Coronary artery (tissue), 2 donors: ENCODE measurements at regions not wholly inside any gene's neighbourhood (a gene's known extent, or its start where the extent isn't known, plus 50 kb on each side); places are given as distances from the start of the nearest gene placed in this dataset.

ENCODE experiments used
- DNase-seq: peaks from one replicate; pipeline ENCODE4 v3.0.0-alpha.2; 2017; ENCODE audit warnings: low spot score
- H3K27ac ChIP-seq, 2 donors: fragments of 200-600 bp; sonication (generic); one replicate each; pipeline ENCODE4 v1.5.1; 2016 to 2019
- H3K4me3 ChIP-seq: fragments of 200-600 bp; sonication (generic); 2 replicates; pipeline ENCODE4 v1.5.1; 2016; ENCODE audit warnings: mild to moderate bottlenecking, moderate library complexity
- CTCF ChIP-seq: fragments of 200-600 bp; sonication (generic); IDR thresholded peaks from one replicate; pipeline ENCODE4 v1.5.1; 2019; ENCODE audit warnings: antibody characterized with exemption

- no peak overlapping the region for H3K27ac ChIP-seq
- no peak for DNase-seq
- TF ChIP-seq CTCF: no peak
- H3K4me3 ChIP-seq: no peak overlapping the region
Observed at GRCh38 chr9:28820741-28821140, 1247.5 kb upstream of the C9orf72 start.

- no peak for DNase-seq
- TF ChIP-seq CTCF: no peak
- Histone ChIP-seq H3K27ac (no peak overlapping the region), H3K4me3 (no peak overlapping the region)
Observed at GRCh38 chr9:28821240-28821639, 1248.0 kb upstream of the C9orf72 start.

- Histone ChIP-seq H3K4me3 (no peak overlapping the region), H3K27ac (no peak overlapping the region)
- no peak for TF ChIP-seq CTCF
- no peak for DNase-seq
Observed at GRCh38 chr9:28824432-28824963, 1251.2 kb upstream of the C9orf72 start.

GRCh38 chr9:28832168-28832770, 1259.0 kb upstream of the C9orf72 start:
- no peak overlapping the region for H3K4me3 ChIP-seq
- TF ChIP-seq CTCF: no peak
- H3K27ac ChIP-seq: no peak overlapping the region
- DNase-seq: no peak

- no peak overlapping the region for H3K4me3 ChIP-seq
- TF ChIP-seq CTCF: no peak
- DNase-seq: no peak
- no peak overlapping the region for H3K27ac ChIP-seq
Observed at GRCh38 chr9:28834156-28834555, 1260.9 kb upstream of the C9orf72 start.

GRCh38 chr9:28839778-28840430, 1266.6 kb upstream of the C9orf72 start:
- TF ChIP-seq CTCF: no peak
- H3K4me3 ChIP-seq: no peak overlapping the region
- no peak overlapping the region for H3K27ac ChIP-seq
- DNase-seq: no peak

GRCh38 chr9:28841775-28842174, 1268.5 kb upstream of the C9orf72 start:
- Histone ChIP-seq H3K4me3 (no peak overlapping the region), H3K27ac (no peak overlapping the region)
- DNase-seq: no peak
- no peak for TF ChIP-seq CTCF
